K562 (cell line): ENCODE measurements at regions not wholly inside any gene's neighbourhood (a gene's known extent, or its start where the extent isn't known, plus 50 kb on each side); places are given as distances from the start of the nearest gene placed in this dataset.

ENCODE experiments used
- ATAC-seq: fragments of 200-7000 bp; cut with Tn5 transposase; 3 replicates; pipeline ENCODE4 v1.9.1; 2020; ENCODE audit warnings: moderate library complexity
- BruUV-seq: library from RNA; stranded (reverse); fragments of 400-500 nt; replicated peaks from 2 replicates; lab custom pipeline; 2021; lab: Mats Ljungman, UMichigan
- CTCF ChIA-PET: fragments of 300-600 bp; formaldehyde crosslinking; extraction: SDS; loops from one replicate; lab custom pipeline; 2021; ENCODE audit warnings: low intra/inter-chr PET ratio; lab: Yijun Ruan, JAX
- POLR2A ChIA-PET: fragments of 300-600, 350-650 bp; sonication (Branson Sonifier 250); formaldehyde crosslinking; extraction: SDS; loops from one replicate; lab custom pipeline; 2021; ENCODE audit warnings: antibody characterized with exemption, inconsistent platforms; lab: Yijun Ruan, JAX
- DNase-seq, 4 experiments: peaks; one replicate each; pipeline versions ENCODE4 v3.0.0 to v3.0.0-alpha.2; 2011 to 2018; ENCODE audit warnings: low spot score in 3 of 4, mixed read lengths in 3 of 4; ENCODE audit errors: extremely low read depth in 1 of 4
- FAIRE-seq: peaks from 2 replicates; lab custom pipeline; 2011; peaks lifted over from hg19 to GRCh38; lab: Jason Lieb, UNC
- H2AFZ ChIP-seq: 2 replicates; pipeline ENCODE4 v1.6.0; 2011; ENCODE audit warnings: low read depth, low read length, control low read depth, inconsistent platforms
- H3K27ac ChIP-seq: fragments of 200-600 bp; 3 replicates; pipeline ENCODE4 v1.8.0; 2011; ENCODE audit warnings: low read depth, mild to moderate bottlenecking, control low read depth, inconsistent platforms, low read length, moderate library complexity, mixed read lengths; ENCODE audit errors: extremely low read depth
- H3K27me3 ChIP-seq, 2 experiments: fragments of 300-600 bp in 1 of 2; 2 replicates in 1 of 2; 3 replicates in 1 of 2; pipeline versions ENCODE4 v1.6.0 to v1.8.0; 2011; ENCODE audit warnings: inconsistent platforms in 2 of 2, low read length in 2 of 2, mild to moderate bottlenecking in 1 of 2, mixed read lengths in 1 of 2, moderate library complexity in 1 of 2; ENCODE audit not compliant: control insufficient read depth in 2 of 2, insufficient read depth in 2 of 2
- H3K36me3 ChIP-seq: fragments of 300-600 bp; 3 replicates; pipeline ENCODE4 v1.8.0; 2011; ENCODE audit warnings: mild to moderate bottlenecking, low read length, inconsistent platforms; ENCODE audit not compliant: control insufficient read depth, insufficient read depth
- H3K4me1 ChIP-seq, 2 experiments: fragments of 200-600 bp in 1 of 2; replicated peaks in 1 of 2; 2 replicates in 1 of 2; 3 replicates in 1 of 2; pipeline versions ENCODE4 v1.5.1 to v1.8.0; 2011; ENCODE audit warnings: inconsistent platforms in 2 of 2, low read length in 2 of 2, mild to moderate bottlenecking in 1 of 2, mixed read lengths in 1 of 2, moderate library complexity in 1 of 2; ENCODE audit not compliant: control insufficient read depth in 2 of 2, insufficient read depth in 2 of 2
- H3K4me2 ChIP-seq: 2 replicates; pipeline ENCODE4 v1.6.1; 2011; ENCODE audit warnings: low read length, control low read depth, inconsistent platforms, mixed read lengths; ENCODE audit not compliant: insufficient read depth
- H3K4me3 ChIP-seq: fragments of 200-600 bp; sonication (generic), shearing (Covaris generic); 2 replicates; pipeline ENCODE4 v1.5.1; 2016; ENCODE audit warnings: control low read depth, inconsistent platforms
- H3K79me2 ChIP-seq: fragments of 200-600 bp; 3 replicates; pipeline ENCODE4 v1.8.0; 2011; ENCODE audit warnings: low read length, inconsistent platforms; ENCODE audit not compliant: control insufficient read depth, insufficient read depth
- H3K9ac ChIP-seq, 2 experiments: 2 replicates each; pipeline versions ENCODE4 v1.6.0 to v1.6.1; 2011; ENCODE audit warnings: low read depth in 2 of 2, low read length in 2 of 2, control low read depth in 1 of 2, inconsistent platforms in 1 of 2, mild to moderate bottlenecking in 1 of 2, mixed read lengths in 1 of 2; ENCODE audit not compliant: insufficient read depth in 1 of 2
- H3K9me1 ChIP-seq: one replicate; pipeline ENCODE4 v1.6.0; 2011; ENCODE audit warnings: inconsistent platforms, mild to moderate bottlenecking, low read length, moderate library complexity; ENCODE audit not compliant: control insufficient read depth, insufficient read depth
- H3K9me3 ChIP-seq: replicated peaks from 2 replicates; pipeline ENCODE4 v1.5.1; 2011; ENCODE audit warnings: low read depth, low read length, inconsistent platforms; ENCODE audit not compliant: control insufficient read depth, insufficient read depth
- H4K20me1 ChIP-seq: replicated peaks from 2 replicates; pipeline ENCODE4 v1.6.1; 2011; ENCODE audit warnings: low read length, inconsistent platforms, mixed read lengths; ENCODE audit not compliant: control insufficient read depth, insufficient read depth
- DIDO1 ChIP-seq: fragments of 450-650 bp; IDR thresholded peaks from 2 replicates; pipeline ENCODE4 v1.6.1; 2016; ENCODE audit warnings: low read depth, missing biosample characterization, missing genetic modification characterization
- ETV1 ChIP-seq: fragments of 450-650 bp; conservative IDR thresholded peaks from 2 replicates; pipeline ENCODE4 v1.6.1; 2016; ENCODE audit warnings: missing genetic modification characterization, control low read depth, low read depth, missing compliant biosample characterization
- FOXP4 ChIP-seq: sonication (generic); formaldehyde crosslinking; IDR thresholded peaks from 2 replicates; pipeline ENCODE4 v1.8.0; 2022; ENCODE audit warnings: mild to moderate bottlenecking, missing genetic modification reagents, borderline replicate concordance
- KAT7 ChIP-seq: sonication (generic); formaldehyde crosslinking; IDR thresholded peaks from 2 replicates; pipeline ENCODE4 v1.8.0; 2022; ENCODE audit warnings: missing genetic modification reagents, mild to moderate bottlenecking, borderline replicate concordance
- MCM5 ChIP-seq: fragments of 450-650 bp; IDR thresholded peaks from 2 replicates; pipeline ENCODE4 v1.6.1; 2016; ENCODE audit warnings: low read depth
- MNT ChIP-seq, 2 experiments: fragments of 450-650 bp; conservative IDR thresholded peaks; 2 replicates each; pipeline ENCODE4 v1.6.1; 2017; ENCODE audit warnings: mild to moderate bottlenecking in 2 of 2, moderate library complexity in 2 of 2
- NCOA6 ChIP-seq: fragments of 450-650 bp; IDR thresholded peaks from 2 replicates; pipeline ENCODE4 v1.6.1; 2017; ENCODE audit warnings: mild to moderate bottlenecking
- NR2C1 ChIP-seq, 2 experiments: fragments of 450-650 bp; IDR thresholded peaks; 2 replicates each; pipeline ENCODE4 v1.6.1; 2017; ENCODE audit warnings: mild to moderate bottlenecking in 2 of 2, antibody characterized with exemption in 1 of 2, inconsistent platforms in 1 of 2, missing compliant biosample characterization in 1 of 2, missing genetic modification characterization in 1 of 2
- NUFIP1 ChIP-seq: fragments of 450-650 bp; IDR thresholded peaks from 2 replicates; pipeline ENCODE4 v1.6.1; 2018; ENCODE audit not compliant: partially characterized antibody
- RBFOX2 ChIP-seq: fragments of 200-400 bp; formaldehyde crosslinking; IDR thresholded peaks from 2 replicates; pipeline ENCODE4 v1.6.1; 2017; ENCODE audit warnings: low read depth, mild to moderate bottlenecking, low read length, moderate library complexity
- SIRT6 ChIP-seq: IDR thresholded peaks from one replicate; pipeline ENCODE4 v1.6.1; 2012; ENCODE audit warnings: low read depth, mild to moderate bottlenecking, control low read depth, inconsistent platforms, low read length, moderate library complexity
- SOX6 ChIP-seq: fragments of 450-650 bp; IDR thresholded peaks from 2 replicates; pipeline ENCODE4 v1.6.1; 2014; ENCODE audit warnings: mild to moderate bottlenecking
- YBX1 ChIP-seq: fragments of 450-650 bp; IDR thresholded peaks from 2 replicates; pipeline ENCODE4 v1.7.1; 2016; ENCODE audit warnings: mild to moderate bottlenecking
- ZBTB7A ChIP-seq: IDR thresholded peaks from 2 replicates; pipeline ENCODE4 v1.6.1; 2011; ENCODE audit warnings: low read depth, mild to moderate bottlenecking, low read length, moderate library complexity, borderline replicate concordance; ENCODE audit not compliant: control insufficient read depth
- ZNF24 ChIP-seq: fragments of 450-650 bp; IDR thresholded peaks from 2 replicates; pipeline ENCODE4 v1.6.1; 2016
- ZNF347 ChIP-seq: fragments of 450-650 bp; formaldehyde crosslinking; IDR thresholded peaks from 2 replicates; pipeline ENCODE4 v1.4.0; 2020; ENCODE audit warnings: low read depth, mild to moderate bottlenecking, moderate library complexity
- ZNF436 ChIP-seq: fragments of 250-450, 450-650 bp; sonication (Bioruptor Pico); formaldehyde crosslinking; IDR thresholded peaks from 2 replicates; pipeline ENCODE4 v1.7.0; 2020; ENCODE audit warnings: mild to moderate bottlenecking
- ZNF707 ChIP-seq: fragments of 250-450 bp; sonication (Bioruptor Pico); conservative IDR thresholded peaks from 2 replicates; pipeline ENCODE4 v1.8.0; 2022; ENCODE audit warnings: inconsistent platforms, mild to moderate bottlenecking, moderate library complexity
- ZNF77 ChIP-seq: fragments of 250-450 bp; sonication (Bioruptor Pico); IDR thresholded peaks from 2 replicates; pipeline ENCODE4 v1.5.0; 2020
- ZNF830 ChIP-seq: fragments of 250-450 bp; sonication (Bioruptor Pico); IDR thresholded peaks from 2 replicates; pipeline ENCODE4 v1.5.0; 2021; ENCODE audit warnings: mild to moderate bottlenecking
- WGBS: fragments of 100-300 bp; shearing (Covaris generic); methylation state at CpG from one replicate; pipeline ENCODE4 v1.1.6; 2016; ENCODE audit warnings: low coverage, mixed read lengths; ENCODE audit not compliant: insufficient coverage; ENCODE audit errors: missing lambda C conversion rate; 5-methylcytosine and 5-hydroxymethylcytosine counted together
- in situ Hi-C: fragments of 300-500 bp; cut with MboI; formaldehyde crosslinking; loops from 4 replicates; pipeline ENCODE4 v1.15.0; 2018; ENCODE audit warnings: inconsistent platforms, mixed read lengths
- intact Hi-C: fragments of 100-400 bp; cut with micrococcal nuclease; formaldehyde crosslinking; loops from 2 replicates; pipeline ENCODE4 v1.14.2; 2022

- TF ChIP-seq RBFOX2 (no peak), ETV1 (tag) (no peak), NCOA6 (no peak), ZNF707 (CRISPR knock-in tag) (no peak), ZBTB7A (no peak)
Observed at GRCh38 chr4:20096911-20097310, 154.8 kb upstream of the SLIT2 start (continued).

GRCh38 chr4:20095805-20096541, 155.7 kb upstream of the SLIT2 start:
- 2% methylated on average over 4 of the region's 4 CpGs for WGBS
- intact Hi-C loops (no loop called here), in situ Hi-C loops (no loop called here)
- Histone ChIP-seq H3K27ac (no peak overlapping the region), H3K9me3 (no peaks in the 10 kb centered on the region), H3K4me2 (no peak overlapping the region), H3K4me3 (no peak overlapping the region), H3K79me2 (no peaks in the 10 kb centered on the region), H3K9ac (no peak overlapping the region), H3K4me1 (no peaks in the 10 kb centered on the region), H3K36me3 (no peaks in the 10 kb centered on the region), H3K9me1 (no peaks in the 10 kb centered on the region), H2AFZ (no peak overlapping the region), H4K20me1 (no peaks in the 10 kb centered on the region), H3K27me3 (no peaks in the 10 kb centered on the region)
- BruUV-seq, result no TSS peak
- ChIA-PET CTCF (no interaction called here), POLR2A (no interaction called here)
- no peak for ATAC-seq
- DNase-seq, result no peak
- FAIRE-seq, result no peak
- TF ChIP-seq NUFIP1 (no peak), FOXP4 (CRISPR knock-in tag) (no peak), ZNF830 (CRISPR knock-in tag) (no peak), SIRT6 (no peak), KAT7 (CRISPR knock-in tag) (no peak), ZNF24 (no peak), SOX6 (no peak), ZNF77 (no peak), MCM5 (no peak), YBX1 (no peak), NR2C1 (IDR thresholded peaks at IDR 0.05) (no peak), NR2C1 (tag; IDR thresholded peaks at IDR 0.05) (no peak), ZNF436 (no peak), DIDO1 (tag) (no peak), ZNF347 (CRISPR knock-in tag) (no peak), MNT (conservative IDR thresholded peaks at IDR 0.05) (no peak)
